Activated T-cell treated with anti-CD3 and anti-CD28 coated beads for 48 hours (primary cell): ENCODE measurements at regions not wholly inside any gene's neighbourhood (a gene's known extent, or its start where the extent isn't known, plus 50 kb on each side); places are given as distances from the start of the nearest gene placed in this dataset.

Experiments used
- DNase-seq: peaks from one replicate; pipeline ENCODE4 v3.0.0-alpha.2; 2020; ENCODE audit warnings: low read depth

GRCh38 chr6:2462831-2463230, 217.4 kb upstream of the GMDS start:
- DNase-seq, result no peak

- DNase-seq, result no peak
Observed at GRCh38 chr6:2460216-2460745, 214.9 kb upstream of the GMDS start.

GRCh38 chr6:2454180-2454579, 208.8 kb upstream of the GMDS start:
- DNase-seq, result no peak

GRCh38 chr6:2450546-2450945, 205.1 kb upstream of the GMDS start:
- no peak for DNase-seq

- no peak for DNase-seq
Observed at GRCh38 chr6:2449572-2449940, 204.2 kb upstream of the GMDS start.

- DNase-seq, result no peak
Observed at GRCh38 chr6:2448826-2449571, 203.6 kb upstream of the GMDS start.

- no peak for DNase-seq
Observed at GRCh38 chr6:2447931-2448330, 202.5 kb upstream of the GMDS start.

GRCh38 chr6:2447318-2447920, 202.0 kb upstream of the GMDS start:
- DNase-seq, result no peak

- DNase-seq, result no peak
Observed at GRCh38 chr6:2441601-2442475, 196.4 kb upstream of the GMDS start.

GRCh38 chr6:2440516-2440915, 195.1 kb upstream of the GMDS start:
- no peak for DNase-seq

- DNase-seq, result no peak
Observed at GRCh38 chr6:2439632-2440031, 194.2 kb upstream of the GMDS start.

GRCh38 chr6:2439082-2439481, 193.7 kb upstream of the GMDS start:
- no peak for DNase-seq

- DNase-seq, result no peak
Observed at GRCh38 chr6:2436410-2437154, 191.2 kb upstream of the GMDS start.

- DNase-seq, result no peak
Observed at GRCh38 chr6:2435323-2435722, 189.9 kb upstream of the GMDS start.

- no peak for DNase-seq
Observed at GRCh38 chr6:2434912-2435311, 189.5 kb upstream of the GMDS start.

- DNase-seq, result no peak
Observed at GRCh38 chr6:2434116-2434515, 188.7 kb upstream of the GMDS start.

GRCh38 chr6:2433711-2434110, 188.3 kb upstream of the GMDS start:
- no peak for DNase-seq

- no peak for DNase-seq
Observed at GRCh38 chr6:2433266-2433665, 187.9 kb upstream of the GMDS start.

- no peak for DNase-seq
Observed at GRCh38 chr6:2432292-2432691, 186.9 kb upstream of the GMDS start.

GRCh38 chr6:2430612-2431011, 185.2 kb upstream of the GMDS start:
- no peak for DNase-seq

GRCh38 chr6:2429460-2429859, 184.1 kb upstream of the GMDS start:
- DNase-seq, result no peak

GRCh38 chr6:2429032-2429431, 183.6 kb upstream of the GMDS start:
- no peak for DNase-seq
